Vagina (tissue), 2 donors: ENCODE measurements at regions not wholly inside any gene's neighbourhood (a gene's known extent, or its start where the extent isn't known, plus 50 kb on each side); places are given as distances from the start of the nearest gene placed in this dataset.
"Not testable (repeated sequence)": the region's sequence is repeated elsewhere in the genome, so short reads cannot be mapped to it uniquely, and the experiment has no call there.

Source experiments
- DNase-seq, 2 donors: peaks; one replicate each; pipeline ENCODE4 v3.0.0-alpha.2; 2017; ENCODE audit errors: extremely low spot score in 2 of 2
- H3K27ac ChIP-seq: fragments of 200-600 bp; sonication (generic); one replicate; pipeline ENCODE4 v1.5.1; 2019
- H3K27me3 ChIP-seq: fragments of 200-600 bp; sonication (generic); one replicate; pipeline ENCODE4 v1.5.1; 2019
- H3K36me3 ChIP-seq, 2 donors: fragments of 200-600 bp; sonication (generic); one replicate each; pipeline ENCODE4 v1.5.1; 2017 to 2019
- H3K4me1 ChIP-seq: fragments of 200-600 bp; sonication (generic); one replicate; pipeline ENCODE4 v1.5.1; 2019
- H3K4me3 ChIP-seq, 2 donors: fragments of 200-600 bp; sonication (generic); 1 replicate in 1 of 2; 2 replicates in 1 of 2; pipeline ENCODE4 v1.5.1; 2016 to 2019
- H3K9me3 ChIP-seq: fragments of 200-600 bp; sonication (generic); one replicate; pipeline ENCODE4 v1.5.1; 2019
- POLR2A ChIP-seq, 2 donors: fragments of 450-650 bp; IDR thresholded peaks; one replicate each; pipeline ENCODE4 v1.6.1; 2017; ENCODE audit warnings: antibody characterized with exemption in 2 of 2, mild to moderate bottlenecking in 2 of 2, moderate library complexity in 2 of 2
- POLR2AphosphoS5 ChIP-seq, 2 donors: sonication (generic); formaldehyde crosslinking; IDR thresholded peaks; one replicate each; pipeline ENCODE4 v1.9.0; 2017; ENCODE audit warnings: antibody characterized with exemption in 2 of 2, mild to moderate bottlenecking in 2 of 2, low read depth in 1 of 2; ENCODE audit not compliant: insufficient read depth in 1 of 2
- intact Hi-C: fragments of 100-400 bp; cut with DNase I; formaldehyde crosslinking; loops from one replicate; pipeline ENCODE4 v1.15.1; 2023
- TF ChIP-seq, protein P1 (sequence below), 3 experiments: fragments of 450-650 bp in 2 of 3; fragments of 200-600 bp in 1 of 3; sonication (generic) in 1 of 3; IDR thresholded peaks; one replicate each; pipeline ENCODE4 v1.5.1; 2017 to 2019; ENCODE audit warnings: antibody characterized with exemption in 3 of 3, mild to moderate bottlenecking in 2 of 3, moderate library complexity in 2 of 3

DNA sequence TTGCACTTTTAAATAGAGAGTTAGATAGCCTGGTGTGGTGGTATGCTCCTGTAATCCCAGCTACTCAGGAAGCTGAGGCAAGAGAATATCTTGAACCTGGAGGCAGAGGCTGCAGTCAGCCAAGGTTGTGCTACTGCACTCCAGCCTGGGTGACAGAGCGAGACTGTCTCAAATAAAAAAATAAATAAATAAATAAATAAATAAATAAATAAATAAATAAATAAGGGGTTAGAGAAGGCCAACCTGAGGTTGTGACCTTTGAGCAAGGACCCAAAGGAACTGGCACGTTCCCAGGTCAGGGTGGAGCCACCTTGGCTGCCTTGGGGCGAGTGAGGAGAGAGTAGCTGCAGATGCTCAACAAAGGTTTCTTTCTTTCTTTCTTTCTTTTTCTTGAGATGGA is 65.3 kb upstream of the TENM4 start:
- no peaks in the 10 kb centered on the region for H3K27me3 ChIP-seq
- DNase-seq = no peak
- no peaks in the 10 kb centered on the region for H3K4me1 ChIP-seq
- TF ChIP-seq, protein P1, sequence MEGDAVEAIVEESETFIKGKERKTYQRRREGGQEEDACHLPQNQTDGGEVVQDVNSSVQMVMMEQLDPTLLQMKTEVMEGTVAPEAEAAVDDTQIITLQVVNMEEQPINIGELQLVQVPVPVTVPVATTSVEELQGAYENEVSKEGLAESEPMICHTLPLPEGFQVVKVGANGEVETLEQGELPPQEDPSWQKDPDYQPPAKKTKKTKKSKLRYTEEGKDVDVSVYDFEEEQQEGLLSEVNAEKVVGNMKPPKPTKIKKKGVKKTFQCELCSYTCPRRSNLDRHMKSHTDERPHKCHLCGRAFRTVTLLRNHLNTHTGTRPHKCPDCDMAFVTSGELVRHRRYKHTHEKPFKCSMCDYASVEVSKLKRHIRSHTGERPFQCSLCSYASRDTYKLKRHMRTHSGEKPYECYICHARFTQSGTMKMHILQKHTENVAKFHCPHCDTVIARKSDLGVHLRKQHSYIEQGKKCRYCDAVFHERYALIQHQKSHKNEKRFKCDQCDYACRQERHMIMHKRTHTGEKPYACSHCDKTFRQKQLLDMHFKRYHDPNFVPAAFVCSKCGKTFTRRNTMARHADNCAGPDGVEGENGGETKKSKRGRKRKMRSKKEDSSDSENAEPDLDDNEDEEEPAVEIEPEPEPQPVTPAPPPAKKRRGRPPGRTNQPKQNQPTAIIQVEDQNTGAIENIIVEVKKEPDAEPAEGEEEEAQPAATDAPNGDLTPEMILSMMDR (IDR thresholded peaks at IDR 0.05) = no peak
- TF ChIP-seq POLR2AphosphoS5 (IDR thresholded peaks at IDR 0.05; ENCODE audit: insufficient read depth in 1 of 2, low read depth in 1 of 2) = no peak
- TF ChIP-seq POLR2A (IDR thresholded peaks at IDR 0.05) = no peak
- no peaks in the 10 kb centered on the region for H3K36me3 ChIP-seq
- no peak overlapping the region for H3K4me3 ChIP-seq
- intact Hi-C loops = no loop called here
- H3K9me3 ChIP-seq = no peaks in the 10 kb centered on the region
- H3K27ac ChIP-seq = no peak overlapping the region

DNA sequence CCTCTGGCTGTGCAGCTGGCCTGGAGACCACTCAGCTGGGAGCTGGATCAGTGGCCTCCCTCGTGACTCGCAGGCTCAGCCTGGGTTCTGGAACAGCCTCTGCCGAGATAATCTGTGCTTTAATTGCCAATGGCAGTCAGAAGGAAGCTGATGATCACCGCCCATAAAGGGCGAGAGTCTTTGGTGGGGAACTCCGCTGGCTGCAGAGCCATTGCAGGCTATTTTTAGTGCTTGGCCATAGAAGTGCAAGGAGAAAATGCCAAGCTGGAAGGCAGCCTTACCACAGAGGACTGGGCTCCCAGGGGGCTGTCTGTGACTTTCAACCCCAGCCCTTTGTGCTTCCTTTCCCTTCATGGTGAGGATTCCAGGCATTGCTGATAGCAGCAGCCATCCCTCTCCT is 62.2 kb upstream of the TENM4 start:
- intact Hi-C loops = no loop called here
- Histone ChIP-seq H3K36me3 (no peaks in the 10 kb centered on the region), H3K9me3 (no peaks in the 10 kb centered on the region), H3K27ac (no peak overlapping the region), H3K27me3 (no peaks in the 10 kb centered on the region), H3K4me3 (no peak overlapping the region), H3K4me1 (no peaks in the 10 kb centered on the region)
- TF ChIP-seq, protein P1 (IDR thresholded peaks at IDR 0.05) = no peak
- TF ChIP-seq POLR2AphosphoS5 (IDR thresholded peaks at IDR 0.05; ENCODE audit: insufficient read depth in 1 of 2, low read depth in 1 of 2) = no peak
- no peak for TF ChIP-seq POLR2A (IDR thresholded peaks at IDR 0.05)
- DNase-seq = no peak

DNA sequence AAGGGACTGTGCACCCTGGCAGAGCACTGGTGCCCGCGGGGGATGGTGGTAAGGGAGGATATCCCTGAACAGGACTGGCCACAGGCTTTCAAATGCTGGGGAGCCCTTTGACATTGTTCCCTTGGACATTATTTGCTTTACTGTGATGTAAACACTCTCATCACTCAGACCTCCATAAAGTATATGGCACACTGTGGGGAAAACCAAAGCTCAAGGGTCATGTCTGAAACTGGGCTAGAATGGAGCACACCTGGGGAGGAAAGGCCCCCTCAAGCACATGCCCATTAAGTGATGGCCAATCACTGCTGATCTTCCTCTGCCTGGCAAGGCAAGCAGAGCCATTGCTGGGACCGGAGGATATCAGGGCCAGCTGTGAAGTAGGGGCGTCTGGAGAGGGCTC is 60.9 kb upstream of the TENM4 start:
- H3K27me3 ChIP-seq = no peaks in the 10 kb centered on the region
- H3K4me1 ChIP-seq = no peaks in the 10 kb centered on the region
- TF ChIP-seq POLR2AphosphoS5 (IDR thresholded peaks at IDR 0.05; ENCODE audit: insufficient read depth in 1 of 2, low read depth in 1 of 2) = no peak
- TF ChIP-seq, protein P1 (IDR thresholded peaks at IDR 0.05) = no peak
- TF ChIP-seq POLR2A (IDR thresholded peaks at IDR 0.05) = no peak
- no peaks in the 10 kb centered on the region for H3K9me3 ChIP-seq
- H3K36me3 ChIP-seq = no peaks in the 10 kb centered on the region
- intact Hi-C loops = no loop called here
- DNase-seq = no peak
- no peak overlapping the region for H3K4me3 ChIP-seq
- H3K27ac ChIP-seq = no peak overlapping the region

DNA sequence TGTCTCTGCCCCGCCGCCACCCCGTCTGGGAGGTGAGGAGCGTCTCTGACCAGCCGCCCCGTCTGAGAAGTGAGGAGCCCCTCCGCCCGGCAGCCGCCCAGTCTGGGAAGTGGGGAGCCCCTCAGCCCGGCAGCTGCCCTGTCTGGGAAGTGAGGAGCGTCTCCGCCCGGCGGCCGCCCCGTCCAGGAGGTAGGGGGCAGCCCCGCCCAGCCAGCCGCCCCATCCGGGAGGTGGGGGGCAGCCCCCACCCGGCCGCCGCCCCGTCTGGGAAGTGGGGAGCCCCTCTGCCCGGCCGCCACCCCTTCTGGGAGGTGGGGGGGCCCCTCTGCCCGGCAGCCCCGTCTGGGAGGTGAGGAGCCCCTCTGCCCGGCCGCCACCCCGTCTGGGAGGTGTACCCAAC is 59.1 kb upstream of the TENM4 start:
- H3K4me1 ChIP-seq, H3K27me3 ChIP-seq, H3K36me3 ChIP-seq, DNase-seq, H3K4me3 ChIP-seq, H3K27ac ChIP-seq, H3K9me3 ChIP-seq: not testable (repeated sequence)
- intact Hi-C loops = loop anchor here (10.0 kb wide), 1 partner anchor 855 kb away; no protein-coding TSS in a partner anchor

DNA sequence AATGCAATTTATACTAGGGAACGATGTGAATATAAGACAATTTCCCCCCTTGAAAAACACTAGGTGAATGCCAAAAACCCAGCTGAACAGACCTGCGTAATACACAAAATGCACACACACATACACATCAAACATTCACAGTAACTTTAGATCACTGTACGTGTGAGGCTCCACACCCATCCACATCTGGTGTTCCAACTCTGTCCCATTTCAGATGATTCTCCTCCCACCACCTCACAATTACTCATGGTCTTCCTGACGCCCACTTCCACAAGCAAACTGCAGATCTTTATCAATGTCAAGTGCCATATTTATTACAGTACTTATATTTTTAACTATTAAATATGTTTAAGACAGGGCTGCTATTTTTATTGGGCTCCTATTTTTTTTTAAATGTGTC is 57.8 kb upstream of the TENM4 start:
- DNase-seq = no peak
- TF ChIP-seq, protein P1 (IDR thresholded peaks at IDR 0.05) = no peak
- TF ChIP-seq POLR2A (IDR thresholded peaks at IDR 0.05) = no peak
- no peak for TF ChIP-seq POLR2AphosphoS5 (IDR thresholded peaks at IDR 0.05; ENCODE audit: insufficient read depth in 1 of 2, low read depth in 1 of 2)
- Histone ChIP-seq H3K9me3 (no peaks in the 10 kb centered on the region), H3K27me3 (no peaks in the 10 kb centered on the region), H3K4me1 (no peaks in the 10 kb centered on the region), H3K4me3 (no peak overlapping the region), H3K36me3 (no peaks in the 10 kb centered on the region), H3K27ac (no peak overlapping the region)
- intact Hi-C loops = loop anchor here (10.0 kb wide), 1 partner anchor 854 kb away; no protein-coding TSS in a partner anchor
